ES-I3 (cell line): ENCODE measurements at regions not wholly inside any gene's neighbourhood (a gene's known extent, or its start where the extent isn't known, plus 50 kb on each side); places are given as distances from the start of the nearest gene placed in this dataset.
"Not testable (repeated sequence)": the region's sequence is repeated elsewhere in the genome, so short reads cannot be mapped to it uniquely, and the experiment has no call there.

Experiments
- H3K36me3 ChIP-seq: 2 replicates; pipeline ENCODE4 v1.6.1; 2013; ENCODE audit warnings: mild to moderate bottlenecking, low read length, control low read depth, moderate library complexity; ENCODE audit not compliant: insufficient read depth
- H3K4me1 ChIP-seq: 2 replicates; pipeline ENCODE4 v1.6.1; 2013; ENCODE audit warnings: mild to moderate bottlenecking, control low read depth, low read length; ENCODE audit not compliant: insufficient read depth
- H3K9ac ChIP-seq: 2 replicates; pipeline ENCODE4 v1.6.1; 2013; ENCODE audit warnings: low read depth, mild to moderate bottlenecking, low read length, moderate library complexity
- H3K9me3 ChIP-seq: 2 replicates; pipeline ENCODE4 v1.6.1; 2013; ENCODE audit warnings: mild to moderate bottlenecking, low read length, moderate library complexity; ENCODE audit not compliant: control insufficient read depth, insufficient read depth

GRCh38 chr10:76631036-76631670 is 1006.5 kb downstream of the KCNMA1 start:
- Histone ChIP-seq H3K36me3 (no peaks in the 10 kb centered on the region), H3K9ac (no peak overlapping the region), H3K4me1 (no peaks in the 10 kb centered on the region; the same call in 1 of the 2 replicates), H3K9me3 (no peaks in the 10 kb centered on the region)

GRCh38 chr10:76628801-76629200 is 1008.8 kb downstream of the KCNMA1 start:
- H3K36me3 ChIP-seq: no peaks in the 10 kb centered on the region
- no peak overlapping the region for H3K9ac ChIP-seq
- H3K9me3 ChIP-seq: no peaks in the 10 kb centered on the region
- no peaks in the 10 kb centered on the region; the same call in 1 of the 2 replicates for H3K4me1 ChIP-seq

GRCh38 chr10:76626386-76626785 is 1011.2 kb downstream of the KCNMA1 start:
- Histone ChIP-seq H3K4me1 (no peaks in the 10 kb centered on the region), H3K9ac (no peak overlapping the region), H3K36me3 (no peaks in the 10 kb centered on the region), H3K9me3 (no peaks in the 10 kb centered on the region)

- Histone ChIP-seq H3K9ac (no peak overlapping the region), H3K4me1 (no peaks in the 10 kb centered on the region), H3K9me3 (no peaks in the 10 kb centered on the region), H3K36me3 (no peaks in the 10 kb centered on the region)
Observed at GRCh38 chr10:76624470-76624869, 1013.1 kb downstream of the KCNMA1 start.

GRCh38 chr10:76621886-76622620 is 1015.6 kb downstream of the KCNMA1 start:
- Histone ChIP-seq H3K9me3 (no peaks in the 10 kb centered on the region), H3K36me3 (no peaks in the 10 kb centered on the region), H3K9ac (no peak overlapping the region), H3K4me1 (no peaks in the 10 kb centered on the region)

- Histone ChIP-seq H3K9ac (no peak overlapping the region), H3K9me3 (no peaks in the 10 kb centered on the region), H3K36me3 (no peaks in the 10 kb centered on the region), H3K4me1 (no peaks in the 10 kb centered on the region)
Observed at GRCh38 chr10:76618641-76619040, 1019.0 kb downstream of the KCNMA1 start.

- Histone ChIP-seq H3K4me1 (no peaks in the 10 kb centered on the region), H3K9me3 (no peaks in the 10 kb centered on the region), H3K36me3 (no peaks in the 10 kb centered on the region), H3K9ac (no peak overlapping the region)
Observed at GRCh38 chr10:76618171-76618570, 1019.4 kb downstream of the KCNMA1 start.

- not testable (repeated sequence) for H3K36me3 ChIP-seq, H3K9ac ChIP-seq, H3K9me3 ChIP-seq, H3K4me1 ChIP-seq
Observed at GRCh38 chr10:76616666-76617065, 1020.9 kb downstream of the KCNMA1 start.

- Histone ChIP-seq H3K9me3 (no peaks in the 10 kb centered on the region), H3K9ac (no peak overlapping the region), H3K36me3 (no peaks in the 10 kb centered on the region), H3K4me1 (no peaks in the 10 kb centered on the region)
Observed at GRCh38 chr10:76615049-76615448, 1022.6 kb downstream of the KCNMA1 start.
